GM21447 (cell line): ENCODE measurements at regions not wholly inside any gene's neighbourhood (a gene's known extent, or its start where the extent isn't known, plus 50 kb on each side); places are given as distances from the start of the nearest gene placed in this dataset.
"Not testable (repeated sequence)": the region's sequence is repeated elsewhere in the genome, so short reads cannot be mapped to it uniquely, and the experiment has no call there.

ENCODE experiments used
- ATAC-seq: cut with Tn5 transposase; IDR thresholded peaks from one replicate; pipeline ENCODE4 v1.9.1; 2021; ENCODE audit not compliant: unreplicated experiment

- no peak for ATAC-seq
Observed at GRCh38 chr5:168110870-168111832, 180.3 kb upstream of the WWC1 start.

GRCh38 chr5:168114444-168115017, 176.9 kb upstream of the WWC1 start:
- ATAC-seq, result peak; percentile 98

DNA sequence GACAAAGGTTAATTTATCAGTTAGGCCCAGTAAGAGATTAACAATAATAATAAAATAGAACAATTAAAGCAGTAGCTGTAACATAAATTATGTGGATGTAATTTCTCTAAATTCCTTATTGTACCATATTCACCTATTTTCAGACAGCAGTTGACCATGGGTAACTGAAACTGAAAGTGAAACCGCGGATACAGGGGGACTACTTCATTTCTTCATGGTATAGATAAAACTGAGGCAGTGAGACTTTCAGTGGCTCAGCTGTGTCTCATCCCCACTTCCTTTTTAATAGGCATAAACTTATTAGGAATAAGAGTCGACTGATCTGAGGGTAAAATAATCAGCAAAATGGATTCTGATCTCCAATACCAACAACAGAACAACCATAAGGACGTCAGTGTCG, 174.0 kb upstream of the WWC1 start:
- ATAC-seq, result no peak

- ATAC-seq, result no peak
Observed at GRCh38 chr5:168118042-168118668, 173.3 kb upstream of the WWC1 start.

- no peak for ATAC-seq
Observed at GRCh38 chr5:168120401-168121137, 170.9 kb upstream of the WWC1 start.

- ATAC-seq, result no peak
Observed at GRCh38 chr5:168121138-168121494, 170.3 kb upstream of the WWC1 start.

DNA sequence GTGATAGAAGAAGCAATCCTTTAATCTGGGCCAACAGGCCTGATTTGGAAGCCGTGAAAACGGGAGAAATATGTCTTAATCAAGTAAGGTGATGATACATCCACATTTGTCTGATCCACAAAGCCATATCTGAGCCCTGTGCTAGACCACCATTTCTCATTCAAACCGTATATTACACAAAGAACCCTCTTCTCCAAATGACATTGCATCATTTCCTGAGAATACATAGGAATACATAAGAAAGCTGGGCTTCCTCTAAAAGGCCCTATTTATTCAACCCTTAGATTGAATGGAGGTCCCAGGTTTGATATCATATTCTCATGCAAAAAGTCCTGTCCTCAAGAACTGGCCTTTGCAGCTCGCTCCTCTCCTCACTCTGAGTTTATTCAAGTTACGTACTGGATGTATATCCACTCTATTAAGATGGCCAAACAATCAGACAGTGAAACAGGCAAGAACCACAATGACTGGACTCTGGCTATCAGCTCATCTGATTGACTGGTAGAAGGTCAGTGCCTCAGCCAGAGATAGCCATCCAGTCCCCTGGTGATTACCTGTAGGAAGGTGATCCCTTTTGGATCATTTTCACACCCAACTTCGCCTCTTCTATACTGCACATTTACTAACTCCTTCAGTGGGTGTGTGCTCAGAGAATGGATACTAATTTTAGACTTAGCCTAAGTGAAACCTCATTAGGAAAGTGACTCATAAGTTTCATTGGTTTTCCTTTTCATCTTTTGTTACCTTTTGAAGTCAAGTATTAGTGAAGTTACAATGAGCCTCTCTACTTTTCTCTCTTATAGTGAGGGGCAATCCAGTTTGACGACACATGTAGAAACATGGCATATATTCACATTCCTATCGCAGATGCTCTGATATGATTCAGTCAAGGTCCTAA, 167.6 kb upstream of the WWC1 start:
- ATAC-seq, result peak; percentile 98

- ATAC-seq, result no peak
Observed at GRCh38 chr5:168125445-168126199, 165.8 kb upstream of the WWC1 start.

DNA sequence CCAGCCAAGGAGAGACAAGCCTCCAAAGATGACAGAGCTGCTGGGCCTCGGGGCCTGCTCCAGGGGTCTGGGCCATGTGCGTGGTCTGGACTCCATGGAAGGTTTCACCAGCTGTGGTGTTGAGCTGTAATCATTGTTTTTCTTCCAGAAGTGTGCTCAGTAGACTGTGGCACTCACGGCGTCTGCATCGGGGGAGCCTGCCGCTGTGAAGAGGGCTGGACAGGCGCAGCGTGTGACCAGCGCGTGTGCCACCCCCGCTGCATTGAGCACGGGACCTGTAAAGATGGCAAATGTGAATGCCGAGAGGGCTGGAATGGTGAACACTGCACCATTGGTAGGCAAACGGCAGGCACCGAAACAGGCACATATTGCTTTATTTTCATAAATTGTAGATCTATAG, 164.8 kb upstream of the WWC1 start:
- ATAC-seq, result no peak

DNA sequence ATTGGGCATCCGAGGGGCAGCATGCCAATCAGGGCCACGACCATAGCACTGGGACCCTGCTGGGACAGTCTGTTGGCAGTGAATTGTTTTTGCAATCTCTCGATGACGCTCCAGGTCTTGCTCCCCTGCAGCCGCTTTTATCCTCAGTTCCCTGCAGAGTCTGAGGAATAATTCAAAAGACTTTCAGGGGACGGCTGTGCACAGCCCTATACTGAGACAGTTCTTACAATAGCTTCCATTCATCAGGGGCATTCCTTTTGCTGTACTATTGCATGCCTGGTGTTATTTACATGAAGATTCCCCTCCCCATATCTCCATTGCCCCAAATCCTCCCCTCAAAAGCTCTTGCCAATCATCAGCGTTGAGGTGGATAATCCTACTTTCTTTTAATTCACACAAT, 163.3 kb upstream of the WWC1 start:
- ATAC-seq, result no peak

DNA sequence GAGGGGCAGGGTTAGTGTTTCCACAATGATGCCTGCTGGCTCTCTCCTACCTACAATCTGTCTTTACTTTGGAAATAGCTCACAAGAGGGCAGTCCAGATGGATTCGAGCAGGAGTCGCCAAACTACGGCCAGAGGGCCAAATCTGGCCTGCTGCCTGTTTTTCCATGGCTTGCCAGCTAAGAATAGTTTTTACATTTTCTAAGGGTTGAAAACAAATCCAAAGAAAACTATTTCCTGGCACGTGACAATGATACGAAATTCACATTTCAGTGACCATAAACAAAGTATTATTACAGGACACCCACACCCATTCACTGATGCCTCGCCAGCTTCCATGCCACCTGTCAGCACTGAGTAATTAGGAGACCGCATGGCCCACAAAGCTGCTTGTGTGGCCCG, 162.9 kb upstream of the WWC1 start:
- no peak for ATAC-seq

DNA sequence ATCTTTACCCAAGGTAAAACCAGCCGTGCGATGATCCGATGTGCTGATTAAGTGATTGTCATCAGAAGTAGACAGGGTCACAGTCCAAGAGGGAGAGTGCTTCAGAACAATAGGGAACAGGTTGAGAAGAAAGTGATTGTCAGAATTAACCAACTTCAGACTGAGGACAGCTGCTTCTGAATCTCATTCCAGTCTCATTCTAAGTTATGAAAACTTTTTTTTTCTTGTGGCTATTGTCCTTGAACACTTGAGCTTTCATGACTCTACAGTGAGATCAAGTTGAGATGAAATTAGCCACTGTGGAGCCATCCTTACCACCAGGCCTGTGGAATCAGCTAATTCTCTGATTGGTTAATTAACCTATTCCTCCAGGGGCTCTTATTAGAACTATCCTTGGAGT, 159.9 kb upstream of the WWC1 start:
- ATAC-seq, result no peak

GRCh38 chr5:168132241-168132641, 159.2 kb upstream of the WWC1 start:
- ATAC-seq, result no peak

GRCh38 chr5:168135897-168136296, 155.5 kb upstream of the WWC1 start:
- peak; percentile 96 for ATAC-seq

- peak; percentile 3 for ATAC-seq
Observed at GRCh38 chr5:168136340-168136739, 155.1 kb upstream of the WWC1 start.

- peak; percentile 53 for ATAC-seq
Observed at GRCh38 chr5:168137265-168137664, 154.2 kb upstream of the WWC1 start.

GRCh38 chr5:168140241-168140640, 151.2 kb upstream of the WWC1 start:
- ATAC-seq, result no peak

- no peak for ATAC-seq
Observed at GRCh38 chr5:168142402-168142801, 149.0 kb upstream of the WWC1 start.

DNA sequence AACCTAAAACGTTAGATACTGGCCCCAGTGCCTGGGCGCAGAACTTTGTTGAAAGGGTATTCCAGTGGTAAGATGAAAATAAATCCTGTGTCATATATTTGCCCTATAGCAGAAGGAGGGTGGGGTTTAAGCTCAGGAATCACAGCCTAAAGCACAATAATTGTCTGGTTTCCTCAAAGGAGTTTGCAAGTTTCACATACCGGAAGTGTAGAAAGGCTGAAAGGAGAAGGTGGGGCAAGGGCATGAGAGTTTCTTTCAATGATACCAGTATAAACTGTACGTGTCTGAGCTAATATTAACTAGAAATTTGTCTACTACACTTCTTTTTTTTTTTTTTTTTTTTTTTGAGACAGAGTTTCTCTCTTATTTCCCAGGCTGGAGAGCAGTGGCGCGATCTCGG, 147.9 kb upstream of the WWC1 start:
- ATAC-seq, result not testable (repeated sequence)

DNA sequence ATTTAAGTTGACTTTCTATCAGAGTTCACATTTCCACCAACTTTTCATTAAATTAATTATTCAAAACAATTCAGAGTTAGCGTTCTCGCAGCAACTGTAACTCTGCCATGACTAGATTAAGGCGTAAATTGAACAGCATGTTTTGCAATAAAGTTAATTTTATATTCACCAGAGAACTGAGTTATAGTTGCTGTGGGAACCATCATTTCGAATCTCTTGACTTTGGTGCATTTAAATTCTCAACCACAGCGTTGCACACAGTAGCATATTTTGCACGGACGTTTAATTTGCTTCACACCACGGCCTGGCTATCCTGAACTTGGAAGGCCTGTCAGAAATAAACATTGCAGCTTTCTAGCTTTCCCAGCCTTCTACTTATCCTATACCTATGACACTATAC, 144.3 kb upstream of the WWC1 start:
- no peak for ATAC-seq
